H1 (cell line): ENCODE measurements at regions not wholly inside any gene's neighbourhood (a gene's known extent, or its start where the extent isn't known, plus 50 kb on each side); places are given as distances from the start of the nearest gene placed in this dataset.

Source experiments
- BACH1 ChIP-seq: IDR thresholded peaks from 2 replicates; pipeline ENCODE4 v1.6.1; 2012; ENCODE audit warnings: low read length, improper control_type of control experiment
- HDAC6 ChIP-seq: IDR thresholded peaks from one replicate; pipeline ENCODE4 v1.7.1; 2012; ENCODE audit warnings: low read depth, mild to moderate bottlenecking, inconsistent platforms, low read length, moderate library complexity
- KDM5A ChIP-seq: fragments of 200-600 bp; IDR thresholded peaks from 2 replicates; pipeline ENCODE4 v1.7.1; 2012; ENCODE audit warnings: mild to moderate bottlenecking, low read length, inconsistent platforms, mixed read lengths
- SAP30 ChIP-seq: fragments of 300-600 bp; sonication (generic); IDR thresholded peaks from 2 replicates; pipeline ENCODE4 v1.7.1; 2012; ENCODE audit warnings: low read length, moderate library complexity, mild to moderate bottlenecking, inconsistent platforms; ENCODE audit not compliant: insufficient read depth, insufficient replicate concordance

GRCh38 chr3:10557781-10558373 lies 52.5 kb upstream of the ATP2B2 start (continued):
- TF ChIP-seq KDM5A (no peak), HDAC6 (no peak), BACH1 (no peak), SAP30 (no peak)
